ENCODE measurements at regions not wholly inside any gene's neighbourhood (a gene's known extent, or its start where the extent isn't known, plus 50 kb on each side); places are given as distances from the start of the nearest gene placed in this dataset.

DNA sequence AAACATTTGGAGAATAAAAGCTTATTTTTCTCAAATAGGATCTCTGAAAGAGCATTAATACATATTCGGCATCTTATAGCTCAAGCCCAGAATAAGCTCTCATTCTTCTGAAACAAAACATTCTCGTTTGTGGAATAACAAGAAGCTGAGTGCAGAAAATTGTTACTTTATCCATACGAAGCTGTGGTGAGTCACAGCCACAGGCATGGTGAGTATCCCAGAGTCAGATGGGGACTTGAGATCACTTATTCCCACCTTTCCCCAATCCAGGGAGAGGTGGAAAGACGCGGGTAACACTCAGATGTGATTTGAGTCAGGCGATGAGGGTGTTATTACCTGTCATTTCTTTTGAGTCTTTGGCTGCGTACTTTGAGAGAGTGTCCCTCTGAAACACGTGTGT is 214.6 kb upstream of the TMEM132C start:
- TF ChIP-seq, protein P1, sequence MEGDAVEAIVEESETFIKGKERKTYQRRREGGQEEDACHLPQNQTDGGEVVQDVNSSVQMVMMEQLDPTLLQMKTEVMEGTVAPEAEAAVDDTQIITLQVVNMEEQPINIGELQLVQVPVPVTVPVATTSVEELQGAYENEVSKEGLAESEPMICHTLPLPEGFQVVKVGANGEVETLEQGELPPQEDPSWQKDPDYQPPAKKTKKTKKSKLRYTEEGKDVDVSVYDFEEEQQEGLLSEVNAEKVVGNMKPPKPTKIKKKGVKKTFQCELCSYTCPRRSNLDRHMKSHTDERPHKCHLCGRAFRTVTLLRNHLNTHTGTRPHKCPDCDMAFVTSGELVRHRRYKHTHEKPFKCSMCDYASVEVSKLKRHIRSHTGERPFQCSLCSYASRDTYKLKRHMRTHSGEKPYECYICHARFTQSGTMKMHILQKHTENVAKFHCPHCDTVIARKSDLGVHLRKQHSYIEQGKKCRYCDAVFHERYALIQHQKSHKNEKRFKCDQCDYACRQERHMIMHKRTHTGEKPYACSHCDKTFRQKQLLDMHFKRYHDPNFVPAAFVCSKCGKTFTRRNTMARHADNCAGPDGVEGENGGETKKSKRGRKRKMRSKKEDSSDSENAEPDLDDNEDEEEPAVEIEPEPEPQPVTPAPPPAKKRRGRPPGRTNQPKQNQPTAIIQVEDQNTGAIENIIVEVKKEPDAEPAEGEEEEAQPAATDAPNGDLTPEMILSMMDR (IDR thresholded peaks at IDR 0.05), result no peak
- no peak for TF ChIP-seq POLR2AphosphoS5 (IDR thresholded peaks at IDR 0.05)
